Endothelial cell (in vitro differentiated cells): ENCODE measurements at regions not wholly inside any gene's neighbourhood (a gene's known extent, or its start where the extent isn't known, plus 50 kb on each side); places are given as distances from the start of the nearest gene placed in this dataset.

Experiments
- DNase-seq: peaks from one replicate; pipeline ENCODE4 v3.0.0; 2021; ENCODE audit warnings: low spot score
- H3K27ac Mint-ChIP-seq: one replicate; pipeline ENCODE4 v1.8.0; 2021; ENCODE audit warnings: mixed read lengths, inconsistent platforms; ENCODE audit not compliant: unreplicated experiment
- H3K27me3 Mint-ChIP-seq: one replicate; pipeline ENCODE4 v1.8.0; 2021; ENCODE audit warnings: mild to moderate bottlenecking, moderate library complexity, mixed read lengths, inconsistent platforms; ENCODE audit not compliant: unreplicated experiment
- H3K36me3 Mint-ChIP-seq: one replicate; pipeline ENCODE4 v1.8.0; 2021; ENCODE audit warnings: mild to moderate bottlenecking, low read depth, mixed read lengths, inconsistent platforms; ENCODE audit not compliant: unreplicated experiment
- H3K4me1 Mint-ChIP-seq: one replicate; pipeline ENCODE4 v1.8.0; 2021; ENCODE audit warnings: mild to moderate bottlenecking, mixed read lengths, inconsistent platforms; ENCODE audit not compliant: unreplicated experiment
- H3K4me3 Mint-ChIP-seq: one replicate; pipeline ENCODE4 v1.8.0; 2021; ENCODE audit warnings: mild to moderate bottlenecking, mixed read lengths, inconsistent platforms; ENCODE audit not compliant: unreplicated experiment
- H3K9me3 Mint-ChIP-seq: one replicate; pipeline ENCODE4 v1.8.0; 2021; ENCODE audit warnings: mixed read lengths, inconsistent platforms; ENCODE audit not compliant: unreplicated experiment
- CTCF ChIP-seq: fragments of 200-600 bp; sonication (generic); IDR thresholded peaks from one replicate; pipeline ENCODE4 v1.5.0; 2021; ENCODE audit warnings: antibody characterized with exemption; ENCODE audit not compliant: unreplicated experiment

- H3K9me3 Mint-ChIP-seq = no peaks in the 10 kb centered on the region
- H3K36me3 Mint-ChIP-seq = no peaks in the 10 kb centered on the region
- no peak overlapping the region for H3K4me3 Mint-ChIP-seq
- TF ChIP-seq CTCF = no peak
- no peaks in the 10 kb centered on the region for H3K27me3 Mint-ChIP-seq
- no peaks in the 10 kb centered on the region for H3K4me1 Mint-ChIP-seq
- DNase-seq = no peak
- H3K27ac Mint-ChIP-seq = no peak overlapping the region
Measured at GRCh38 chr4:188296331-188296730, 157.1 kb downstream of the TRIML1 start.

- H3K36me3 Mint-ChIP-seq = no peaks in the 10 kb centered on the region
- DNase-seq = no peak
- H3K4me3 Mint-ChIP-seq = no peak overlapping the region
- H3K27me3 Mint-ChIP-seq = peaks cover 4% of the 10 kb centered on the region
- H3K9me3 Mint-ChIP-seq = no peaks in the 10 kb centered on the region
- H3K27ac Mint-ChIP-seq = no peak overlapping the region
- TF ChIP-seq CTCF = no peak
- no peaks in the 10 kb centered on the region for H3K4me1 Mint-ChIP-seq
Measured at GRCh38 chr4:188297873-188298272, 158.6 kb downstream of the TRIML1 start.

- no peak overlapping the region for H3K4me3 Mint-ChIP-seq
- TF ChIP-seq CTCF = no peak
- no peaks in the 10 kb centered on the region for H3K4me1 Mint-ChIP-seq
- no peak overlapping the region for H3K27ac Mint-ChIP-seq
- H3K27me3 Mint-ChIP-seq = peaks cover 4% of the 10 kb centered on the region
- no peaks in the 10 kb centered on the region for H3K9me3 Mint-ChIP-seq
- no peaks in the 10 kb centered on the region for H3K36me3 Mint-ChIP-seq
- DNase-seq = no peak
Measured at GRCh38 chr4:188299161-188299560, 159.9 kb downstream of the TRIML1 start.

- peaks cover 4% of the 10 kb centered on the region for H3K27me3 Mint-ChIP-seq
- H3K9me3 Mint-ChIP-seq = no peaks in the 10 kb centered on the region
- H3K36me3 Mint-ChIP-seq = no peaks in the 10 kb centered on the region
- no peak for TF ChIP-seq CTCF
- no peak overlapping the region for H3K4me3 Mint-ChIP-seq
- DNase-seq = no peak
- H3K4me1 Mint-ChIP-seq = no peaks in the 10 kb centered on the region
- no peak overlapping the region for H3K27ac Mint-ChIP-seq
Measured at GRCh38 chr4:188300385-188300784, 161.1 kb downstream of the TRIML1 start.

GRCh38 chr4:188305690-188306089 lies 166.4 kb downstream of the TRIML1 start:
- no peak overlapping the region for H3K27ac Mint-ChIP-seq
- no peak for TF ChIP-seq CTCF
- H3K4me3 Mint-ChIP-seq = no peak overlapping the region
- no peak for DNase-seq
- H3K36me3 Mint-ChIP-seq = no peaks in the 10 kb centered on the region
- H3K9me3 Mint-ChIP-seq = no peaks in the 10 kb centered on the region
- no peaks in the 10 kb centered on the region for H3K4me1 Mint-ChIP-seq
- H3K27me3 Mint-ChIP-seq = peaks cover 4% of the 10 kb centered on the region
